Amygdala (tissue), 56 donors: ENCODE measurements at regions not wholly inside any gene's neighbourhood (a gene's known extent, or its start where the extent isn't known, plus 50 kb on each side); places are given as distances from the start of the nearest gene placed in this dataset.
A peak's percentile ranks its signal among the peaks of the same experiment; 100 is the strongest.
"Not testable (repeated sequence)": the region's sequence is repeated elsewhere in the genome, so short reads cannot be mapped to it uniquely, and the experiment has no call there.

Experiments used
- DNase-seq, 56 donors: peaks; one replicate each; lab custom pipeline; 2025; lab: John Stamatoyannopoulos, UW

GRCh38 chr13:61215601-61216000 lies 200.0 kb downstream of the PCDH20 start:
- no peak for DNase-seq

GRCh38 chr13:61215116-61215515 lies 200.5 kb downstream of the PCDH20 start:
- no peak for DNase-seq

- DNase-seq: no peak
These were observed 201.1 kb downstream of the PCDH20 start for GRCh38 chr13:61214551-61214950.

- DNase-seq: not testable (repeated sequence)
These were observed 209.8 kb downstream of the PCDH20 start for GRCh38 chr13:61205898-61206297.

GRCh38 chr13:61204025-61204424 lies 211.6 kb downstream of the PCDH20 start:
- no peak for DNase-seq

GRCh38 chr13:61202042-61202441 lies 213.6 kb downstream of the PCDH20 start:
- DNase-seq: no peak

- DNase-seq: no peak
These were observed 222.8 kb downstream of the PCDH20 start for GRCh38 chr13:61192826-61193225.

GRCh38 chr13:61188057-61188456 lies 227.6 kb downstream of the PCDH20 start:
- DNase-seq: no peak

GRCh38 chr13:61187471-61187870 lies 228.2 kb downstream of the PCDH20 start:
- DNase-seq: no peak

GRCh38 chr13:61183670-61184069 lies 232.0 kb downstream of the PCDH20 start:
- DNase-seq: no peak

- no peak for DNase-seq
These were observed 235.4 kb downstream of the PCDH20 start for GRCh38 chr13:61180234-61180633.

GRCh38 chr13:61179741-61180140 lies 235.9 kb downstream of the PCDH20 start:
- DNase-seq: no peak

GRCh38 chr13:61170856-61171255 lies 244.8 kb downstream of the PCDH20 start:
- peak in 43 of 56 donors; percentile 0 to 67 (median 18) for DNase-seq

- DNase-seq: peak in 1 of 56 donors; percentile 8
These were observed 253.0 kb downstream of the PCDH20 start for GRCh38 chr13:61162636-61163035.

GRCh38 chr13:61162106-61162505 lies 253.5 kb downstream of the PCDH20 start:
- DNase-seq: no peak

- DNase-seq: no peak
These were observed 258.9 kb downstream of the PCDH20 start for GRCh38 chr13:61156753-61157152.

- DNase-seq: no peak
These were observed 264.6 kb downstream of the PCDH20 start for GRCh38 chr13:61151062-61151461.

GRCh38 chr13:61149331-61149730 lies 266.3 kb downstream of the PCDH20 start:
- no peak for DNase-seq

- DNase-seq: no peak
These were observed 266.8 kb downstream of the PCDH20 start for GRCh38 chr13:61148691-61149315.

GRCh38 chr13:61148211-61148610 lies 267.4 kb downstream of the PCDH20 start:
- no peak for DNase-seq

- no peak for DNase-seq
These were observed 269.1 kb downstream of the PCDH20 start for GRCh38 chr13:61146571-61146970.

GRCh38 chr13:61146158-61146557 lies 269.5 kb downstream of the PCDH20 start:
- no peak for DNase-seq
